ENCODE measurements at regions not wholly inside any gene's neighbourhood (a gene's known extent, or its start where the extent isn't known, plus 50 kb on each side); places are given as distances from the start of the nearest gene placed in this dataset.

DNA sequence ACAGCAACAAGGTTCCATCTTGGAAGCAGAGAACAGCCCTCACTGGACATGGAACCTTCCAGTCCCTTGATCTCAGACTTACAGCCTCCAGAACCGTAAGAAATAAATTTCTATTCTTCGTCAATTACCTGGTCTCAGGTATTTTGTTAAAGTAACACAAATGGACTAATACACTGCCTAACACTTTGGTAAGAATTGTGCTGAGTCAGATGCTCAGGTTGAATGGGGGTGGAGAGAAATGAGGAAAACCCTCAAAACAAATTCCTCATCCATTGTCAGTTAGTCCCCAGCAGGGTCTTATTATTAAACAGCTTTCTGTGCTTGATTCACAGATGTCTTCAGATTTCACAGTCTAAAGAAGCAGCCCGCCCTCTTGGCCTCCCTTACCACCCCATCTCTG, 306.2 kb upstream of the SLCO3A1 start:
- Mint-ChIP-seq H3K27ac (no peak overlapping the region), H3K4me3 (no peak overlapping the region), H3K9me3 (peaks cover 0 to 1% (median 0%) of the 10 kb centered on the region in 7 donors), H3K36me3 (no peaks in the 10 kb centered on the region), H3K4me1 (no peaks in the 10 kb centered on the region), H3K27me3 (peaks cover 4% of the 10 kb centered on the region)
- Histone ChIP-seq H3K9me3 (ENCODE audit: control insufficient read depth in 2 of 2, low read length in 2 of 2) (no peaks in the 10 kb centered on the region), H3K4me1 (ENCODE audit: control insufficient read depth, insufficient read depth, low read length, poor library complexity, severe bottlenecking) (no peaks in the 10 kb centered on the region), H3K27ac (ENCODE audit: insufficient read depth, low read length, poor library complexity, severe bottlenecking) (no peak overlapping the region), H3K27me3 (ENCODE audit: control insufficient read depth, insufficient read depth, low read length) (no peaks in the 10 kb centered on the region), H3K4me3 (ENCODE audit: low read depth, low read length) (no peak overlapping the region), H3K36me3 (ENCODE audit: control insufficient read depth, insufficient read depth, low read length) (no peaks in the 10 kb centered on the region)
- DNase-seq (no peak), ATAC-seq (ENCODE audit: low read depth in 2 of 2) (no peak)

DNA sequence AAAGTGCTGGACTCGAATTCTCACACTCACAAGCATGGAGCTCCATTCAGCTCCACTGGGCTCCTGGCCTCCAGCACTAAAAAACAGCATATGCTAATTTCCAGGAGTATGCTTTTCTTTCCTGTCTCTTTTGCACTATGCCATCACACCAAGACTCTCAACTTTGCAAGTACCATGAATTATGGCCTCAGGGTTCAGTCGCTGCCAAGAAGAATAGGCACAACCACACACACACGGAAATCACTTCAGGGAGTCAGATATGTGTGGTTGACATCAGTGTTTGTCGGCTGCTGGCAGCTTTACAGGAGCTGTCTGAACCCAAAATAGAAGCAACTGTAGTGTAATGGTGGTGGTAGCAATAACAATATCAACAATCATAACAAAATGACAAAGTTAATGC, 305.0 kb upstream of the SLCO3A1 start:
- Mint-ChIP-seq H3K4me1 (no peaks in the 10 kb centered on the region), H3K36me3 (no peaks in the 10 kb centered on the region), H3K9me3 (peaks cover 0 to 1% (median 0%) of the 10 kb centered on the region in 7 donors), H3K27me3 (no peaks in the 10 kb centered on the region), H3K4me3 (no peak overlapping the region), H3K27ac (no peak overlapping the region)
- Histone ChIP-seq H3K27ac (ENCODE audit: insufficient read depth, low read length, poor library complexity, severe bottlenecking) (no peak overlapping the region), H3K27me3 (ENCODE audit: control insufficient read depth, insufficient read depth, low read length) (no peaks in the 10 kb centered on the region), H3K4me1 (ENCODE audit: control insufficient read depth, insufficient read depth, low read length, poor library complexity, severe bottlenecking) (no peaks in the 10 kb centered on the region), H3K4me3 (ENCODE audit: low read depth, low read length) (no peak overlapping the region), H3K9me3 (ENCODE audit: control insufficient read depth in 2 of 2, low read length in 2 of 2) (no peaks in the 10 kb centered on the region), H3K36me3 (ENCODE audit: control insufficient read depth, insufficient read depth, low read length) (no peaks in the 10 kb centered on the region)
- ATAC-seq (ENCODE audit: low read depth in 2 of 2) (no peak), DNase-seq (no peak)

DNA sequence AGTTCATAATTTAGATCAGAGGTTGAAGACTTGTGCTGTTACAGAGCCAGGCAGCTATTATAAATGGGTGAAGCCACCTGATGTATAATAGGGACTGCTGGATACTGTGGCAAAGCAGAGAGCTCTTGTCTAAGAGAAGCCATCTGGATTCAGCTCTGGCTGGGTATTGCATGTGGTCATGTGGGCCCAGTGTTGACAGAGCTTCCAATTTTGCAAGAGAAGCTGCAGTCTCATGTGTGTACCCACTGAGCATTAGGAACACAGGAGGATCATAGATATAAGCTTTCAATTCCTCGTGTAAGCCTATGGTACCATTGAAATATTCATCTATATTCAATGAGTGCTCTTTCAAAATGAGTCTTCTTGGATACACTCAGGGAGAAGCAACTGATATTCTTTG, 303.9 kb upstream of the SLCO3A1 start:
- no peak overlapping the region for H3K27ac ChIP-seq (ENCODE audit: insufficient read depth, low read length, poor library complexity, severe bottlenecking)
- H3K9me3 Mint-ChIP-seq, result no peaks in the 10 kb centered on the region
- H3K9me3 ChIP-seq (ENCODE audit: control insufficient read depth in 2 of 2, low read length in 2 of 2), result no peaks in the 10 kb centered on the region
- no peaks in the 10 kb centered on the region for H3K4me1 ChIP-seq (ENCODE audit: control insufficient read depth, insufficient read depth, low read length, poor library complexity, severe bottlenecking)
- no peaks in the 10 kb centered on the region for H3K36me3 Mint-ChIP-seq
- no peaks in the 10 kb centered on the region for H3K4me1 Mint-ChIP-seq
- H3K27me3 Mint-ChIP-seq, result no peaks in the 10 kb centered on the region
- H3K27me3 ChIP-seq (ENCODE audit: control insufficient read depth, insufficient read depth, low read length), result no peaks in the 10 kb centered on the region
- H3K4me3 Mint-ChIP-seq, result no peak overlapping the region
- DNase-seq (no peak), ATAC-seq (ENCODE audit: low read depth in 2 of 2) (no peak)
- no peak overlapping the region for H3K4me3 ChIP-seq (ENCODE audit: low read depth, low read length)
- no peaks in the 10 kb centered on the region for H3K36me3 ChIP-seq (ENCODE audit: control insufficient read depth, insufficient read depth, low read length)
- H3K27ac Mint-ChIP-seq, result no peak overlapping the region

DNA sequence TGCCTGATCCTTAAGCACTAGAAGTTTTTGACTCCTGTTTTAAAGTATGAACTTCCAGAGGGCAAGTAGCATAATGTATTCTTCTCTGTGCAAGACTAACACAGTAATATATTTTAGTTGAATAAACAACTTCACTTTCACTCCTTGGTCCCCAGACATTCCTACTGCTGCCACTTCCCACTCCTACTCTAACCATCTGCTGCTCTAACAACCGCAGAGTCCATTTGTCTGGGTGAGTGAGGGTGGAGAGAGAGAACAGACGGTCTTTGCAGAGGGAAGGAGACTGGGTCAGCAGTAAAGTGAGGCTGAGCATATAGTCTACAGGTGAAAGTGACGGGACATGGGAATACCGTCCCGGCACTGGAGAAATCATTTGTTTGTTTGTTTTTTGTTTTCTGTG, 301.0 kb upstream of the SLCO3A1 start:
- no peaks in the 10 kb centered on the region for H3K27me3 Mint-ChIP-seq
- Histone ChIP-seq H3K27me3 (ENCODE audit: control insufficient read depth, insufficient read depth, low read length) (no peaks in the 10 kb centered on the region), H3K4me3 (ENCODE audit: low read depth, low read length) (no peak overlapping the region), H3K27ac (ENCODE audit: insufficient read depth, low read length, poor library complexity, severe bottlenecking) (no peak overlapping the region), H3K4me1 (ENCODE audit: control insufficient read depth, insufficient read depth, low read length, poor library complexity, severe bottlenecking) (no peaks in the 10 kb centered on the region), H3K36me3 (ENCODE audit: control insufficient read depth, insufficient read depth, low read length) (no peaks in the 10 kb centered on the region), H3K9me3 (ENCODE audit: control insufficient read depth in 2 of 2, low read length in 2 of 2) (no peaks in the 10 kb centered on the region)
- ATAC-seq (ENCODE audit: low read depth in 2 of 2) (no peak), DNase-seq (no peak)
- H3K4me3 Mint-ChIP-seq, result no peak overlapping the region
- H3K36me3 Mint-ChIP-seq, result no peaks in the 10 kb centered on the region
- H3K4me1 Mint-ChIP-seq, result peaks cover 0 to 5% (median 0%) of the 10 kb centered on the region in 4 donors
- H3K27ac Mint-ChIP-seq, result no peak overlapping the region
- H3K9me3 Mint-ChIP-seq, result no peaks in the 10 kb centered on the region

DNA sequence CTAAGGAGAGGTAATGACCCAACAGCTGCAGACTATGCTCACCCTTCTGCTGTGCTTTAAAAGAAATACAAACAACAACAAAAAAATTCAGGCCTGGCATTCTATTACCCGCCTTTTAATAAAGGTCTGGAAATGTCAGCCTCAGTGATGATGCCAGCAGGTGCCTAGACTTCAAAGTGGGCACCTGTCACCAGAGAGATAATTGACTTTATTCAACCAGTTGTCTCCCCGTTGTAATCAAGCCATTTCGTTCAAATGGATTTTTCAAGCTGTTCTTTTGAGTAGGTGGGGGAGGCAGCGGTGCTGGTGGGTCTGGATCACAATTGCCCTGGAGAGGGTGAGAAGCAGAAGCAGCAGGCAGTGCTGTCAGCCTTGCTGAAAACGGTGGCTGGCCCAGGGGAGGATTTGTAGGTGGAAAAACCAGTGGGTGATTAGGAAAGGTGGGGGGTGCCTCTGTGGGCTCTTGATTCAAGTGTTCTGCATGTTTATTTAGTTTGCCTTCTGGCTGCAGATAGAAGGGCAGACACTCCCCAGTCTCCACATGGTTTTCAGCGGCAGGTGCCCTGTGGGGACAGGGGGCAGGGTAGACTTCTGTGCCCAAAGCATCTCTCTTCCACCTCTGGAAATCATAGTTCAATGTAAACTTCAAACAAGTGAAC, 300.2 kb upstream of the SLCO3A1 start:
- DNase-seq (no peak), ATAC-seq (ENCODE audit: low read depth in 2 of 2) (no peak)
- no peaks in the 10 kb centered on the region for H3K27me3 ChIP-seq (ENCODE audit: control insufficient read depth, insufficient read depth, low read length)
- no peaks in the 10 kb centered on the region for H3K36me3 Mint-ChIP-seq
- no peaks in the 10 kb centered on the region for H3K27me3 Mint-ChIP-seq
- H3K9me3 ChIP-seq (ENCODE audit: control insufficient read depth in 2 of 2, low read length in 2 of 2), result no peaks in the 10 kb centered on the region
- H3K4me1 Mint-ChIP-seq, result peaks cover 0 to 5% (median 0%) of the 10 kb centered on the region in 4 donors
- H3K4me3 ChIP-seq (ENCODE audit: low read depth, low read length), result no peak overlapping the region
- no peak overlapping the region for H3K4me3 Mint-ChIP-seq
- no peak overlapping the region for H3K27ac ChIP-seq (ENCODE audit: insufficient read depth, low read length, poor library complexity, severe bottlenecking)
- H3K27ac Mint-ChIP-seq, result no peak overlapping the region
- no peaks in the 10 kb centered on the region for H3K36me3 ChIP-seq (ENCODE audit: control insufficient read depth, insufficient read depth, low read length)
- no peaks in the 10 kb centered on the region for H3K9me3 Mint-ChIP-seq
- H3K4me1 ChIP-seq (ENCODE audit: control insufficient read depth, insufficient read depth, low read length, poor library complexity, severe bottlenecking), result no peaks in the 10 kb centered on the region

DNA sequence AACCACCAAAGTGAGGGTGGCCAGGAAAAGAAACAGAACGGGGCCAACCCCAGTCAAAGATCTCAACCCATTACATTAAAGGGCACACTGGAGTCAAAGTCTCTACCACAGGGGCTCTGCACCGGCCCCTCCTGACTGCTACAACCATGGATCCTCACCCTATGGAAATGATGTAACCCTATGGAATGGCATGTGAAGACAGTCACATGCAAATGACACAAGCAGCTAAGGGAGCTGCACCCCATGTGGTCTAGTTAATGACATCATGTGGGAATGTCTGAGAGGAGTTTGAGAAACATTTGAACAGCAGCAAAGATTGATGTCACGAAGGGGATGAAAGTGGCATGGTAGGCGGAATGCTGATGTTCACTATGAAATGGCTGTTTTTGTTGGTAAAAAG, 298.2 kb upstream of the SLCO3A1 start:
- Histone ChIP-seq H3K4me1 (ENCODE audit: control insufficient read depth, insufficient read depth, low read length, poor library complexity, severe bottlenecking) (no peaks in the 10 kb centered on the region), H3K4me3 (ENCODE audit: low read depth, low read length) (no peak overlapping the region), H3K9me3 (ENCODE audit: control insufficient read depth in 2 of 2, low read length in 2 of 2) (no peaks in the 10 kb centered on the region), H3K27ac (ENCODE audit: insufficient read depth, low read length, poor library complexity, severe bottlenecking) (no peak overlapping the region), H3K27me3 (ENCODE audit: control insufficient read depth, insufficient read depth, low read length) (no peaks in the 10 kb centered on the region), H3K36me3 (ENCODE audit: control insufficient read depth, insufficient read depth, low read length) (no peaks in the 10 kb centered on the region)
- H3K27ac Mint-ChIP-seq, result no peak overlapping the region
- DNase-seq (no peak), ATAC-seq (ENCODE audit: low read depth in 2 of 2) (no peak)
- H3K4me1 Mint-ChIP-seq, result peaks cover 0 to 5% (median 0%) of the 10 kb centered on the region in 4 donors
- no peaks in the 10 kb centered on the region for H3K9me3 Mint-ChIP-seq
- no peak overlapping the region for H3K4me3 Mint-ChIP-seq
- peaks cover 4% of the 10 kb centered on the region for H3K27me3 Mint-ChIP-seq
- no peaks in the 10 kb centered on the region for H3K36me3 Mint-ChIP-seq

DNA sequence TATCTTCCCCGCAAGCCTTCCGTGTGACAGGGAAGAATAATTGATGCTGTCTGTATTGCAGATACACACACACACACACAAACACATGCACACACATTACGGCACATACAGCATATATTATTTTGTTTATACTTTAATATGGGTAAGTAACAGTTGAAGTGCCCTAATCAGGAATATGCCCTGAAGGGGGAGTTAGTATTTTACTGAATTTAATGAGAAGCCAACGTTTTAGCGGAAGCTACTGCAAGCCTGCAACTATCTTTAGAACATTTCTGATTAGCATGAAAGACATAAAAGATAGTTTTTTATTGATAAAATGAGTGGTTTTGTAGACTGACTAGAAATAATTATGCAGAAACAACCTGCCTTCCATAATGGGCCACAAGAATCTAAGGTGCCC, 296.6 kb upstream of the SLCO3A1 start:
- Histone ChIP-seq H3K4me3 (ENCODE audit: low read depth, low read length) (no peak overlapping the region), H3K36me3 (ENCODE audit: control insufficient read depth, insufficient read depth, low read length) (no peaks in the 10 kb centered on the region), H3K4me1 (ENCODE audit: control insufficient read depth, insufficient read depth, low read length, poor library complexity, severe bottlenecking) (no peaks in the 10 kb centered on the region), H3K9me3 (ENCODE audit: control insufficient read depth in 2 of 2, low read length in 2 of 2) (no peaks in the 10 kb centered on the region), H3K27me3 (ENCODE audit: control insufficient read depth, insufficient read depth, low read length) (no peaks in the 10 kb centered on the region), H3K27ac (ENCODE audit: insufficient read depth, low read length, poor library complexity, severe bottlenecking) (no peak overlapping the region)
- Mint-ChIP-seq H3K4me1 (peaks cover 0 to 5% (median 0%) of the 10 kb centered on the region in 4 donors), H3K4me3 (no peak overlapping the region), H3K27ac (no peak overlapping the region), H3K9me3 (no peaks in the 10 kb centered on the region), H3K27me3 (peaks cover 4% of the 10 kb centered on the region), H3K36me3 (no peaks in the 10 kb centered on the region)
- DNase-seq, result no peak
- ATAC-seq (ENCODE audit: low read depth in 2 of 2), result no peak

DNA sequence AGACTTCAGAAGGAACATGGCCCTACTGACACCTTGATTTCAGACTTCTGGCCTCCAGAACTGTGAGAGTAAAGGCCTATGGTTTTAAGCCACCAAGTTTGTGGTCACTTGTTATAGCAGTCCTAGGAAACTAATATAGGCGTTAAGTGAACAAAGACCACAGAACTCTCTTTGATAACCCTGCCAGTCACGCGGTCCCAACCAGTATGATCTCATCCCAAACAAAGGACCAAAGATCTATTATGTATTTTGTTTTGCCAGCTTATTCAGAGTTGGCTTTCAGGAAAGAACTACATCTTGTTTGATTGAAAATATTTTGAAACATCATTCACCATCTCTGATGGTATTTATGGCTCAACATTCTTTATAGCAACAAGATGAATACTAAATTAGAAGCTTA, 294.4 kb upstream of the SLCO3A1 start:
- ATAC-seq (ENCODE audit: low read depth in 2 of 2), result no peak
- Histone ChIP-seq H3K27ac (ENCODE audit: insufficient read depth, low read length, poor library complexity, severe bottlenecking) (no peak overlapping the region), H3K9me3 (ENCODE audit: control insufficient read depth in 2 of 2, low read length in 2 of 2) (no peaks in the 10 kb centered on the region), H3K36me3 (ENCODE audit: control insufficient read depth, insufficient read depth, low read length) (no peaks in the 10 kb centered on the region), H3K4me1 (ENCODE audit: control insufficient read depth, insufficient read depth, low read length, poor library complexity, severe bottlenecking) (no peaks in the 10 kb centered on the region), H3K27me3 (ENCODE audit: control insufficient read depth, insufficient read depth, low read length) (no peaks in the 10 kb centered on the region), H3K4me3 (ENCODE audit: low read depth, low read length) (no peak overlapping the region)
- Mint-ChIP-seq H3K4me1 (peaks cover 0 to 5% (median 0%) of the 10 kb centered on the region in 4 donors), H3K36me3 (no peaks in the 10 kb centered on the region), H3K27ac (no peak overlapping the region), H3K4me3 (no peak overlapping the region), H3K9me3 (no peaks in the 10 kb centered on the region), H3K27me3 (peaks cover 4% of the 10 kb centered on the region)
- no peak for DNase-seq

Measured in CD4-positive, CD25-positive, alpha-beta regulatory T cell (primary cell).